ENCODE measurements at regions not wholly inside any gene's neighbourhood (a gene's known extent, or its start where the extent isn't known, plus 50 kb on each side); places are given as distances from the start of the nearest gene placed in this dataset.

- no peak overlapping the region for H3K4me2 ChIP-seq (ENCODE audit: low read length)
- no peaks in the 10 kb centered on the region for H3K36me3 ChIP-seq (ENCODE audit: insufficient read depth, low read length)
- no peak overlapping the region for H3K9ac ChIP-seq (ENCODE audit: low read length)
- no peaks in the 10 kb centered on the region for H3K9me3 ChIP-seq (ENCODE audit: insufficient read depth, low read depth, low read length)
- FAIRE-seq (no peak), DNase-seq (ENCODE audit: low read depth) (no peak)
- no peak overlapping the region for H3K27ac ChIP-seq (ENCODE audit: low read depth, low read length)
- no peak overlapping the region for H3K27ac Mint-ChIP-seq (ENCODE audit: unreplicated experiment)
- no peak overlapping the region for H2AFZ ChIP-seq (ENCODE audit: low read depth, low read length)
- no peak for TF ChIP-seq EZH2 (IDR thresholded peaks at IDR 0.05; ENCODE audit: insufficient read depth, low read length)
- no peak for TF ChIP-seq CTCF (IDR thresholded peaks at IDR 0.05; ENCODE audit: insufficient read depth, low read depth, low read length)
- no peaks in the 10 kb centered on the region for H3K27me3 ChIP-seq (ENCODE audit: insufficient read depth, low read length)
- no peaks in the 10 kb centered on the region for H3K36me3 Mint-ChIP-seq (ENCODE audit: low read depth, unreplicated experiment)
- no peaks in the 10 kb centered on the region for H3K9me3 Mint-ChIP-seq (ENCODE audit: unreplicated experiment)
- H3K4me3 ChIP-seq (ENCODE audit: insufficient read depth, low read depth, low read length) = no peak overlapping the region
- H3K4me1 Mint-ChIP-seq (ENCODE audit: low read depth, unreplicated experiment) = no peaks in the 10 kb centered on the region
- no peaks in the 10 kb centered on the region for H3K79me2 ChIP-seq (ENCODE audit: insufficient read depth, low read length)
- H3K4me1 ChIP-seq (ENCODE audit: insufficient read depth, low read length) = no peaks in the 10 kb centered on the region
- no peak overlapping the region for H3K4me3 Mint-ChIP-seq (ENCODE audit: unreplicated experiment)
- H3K27me3 Mint-ChIP-seq (ENCODE audit: low read depth, unreplicated experiment) = peaks cover 9% of the 10 kb centered on the region
- H4K20me1 ChIP-seq (ENCODE audit: insufficient read depth, low read length) = no peaks in the 10 kb centered on the region
Measured at GRCh38 chr2:122512091-122512490, 756.6 kb downstream of the TSN start.

- Histone ChIP-seq H2AFZ (ENCODE audit: low read depth, low read length) (no peak overlapping the region), H3K27ac (ENCODE audit: low read depth, low read length) (no peak overlapping the region), H3K4me2 (ENCODE audit: low read length) (no peak overlapping the region), H3K9ac (ENCODE audit: low read length) (no peak overlapping the region), H3K27me3 (ENCODE audit: insufficient read depth, low read length) (no peaks in the 10 kb centered on the region), H3K4me3 (ENCODE audit: insufficient read depth, low read depth, low read length) (no peak overlapping the region), H3K36me3 (ENCODE audit: insufficient read depth, low read length) (no peaks in the 10 kb centered on the region), H3K4me1 (ENCODE audit: insufficient read depth, low read length) (no peaks in the 10 kb centered on the region), H4K20me1 (ENCODE audit: insufficient read depth, low read length) (no peaks in the 10 kb centered on the region), H3K79me2 (ENCODE audit: insufficient read depth, low read length) (no peaks in the 10 kb centered on the region), H3K9me3 (ENCODE audit: insufficient read depth, low read depth, low read length) (no peaks in the 10 kb centered on the region)
- Mint-ChIP-seq H3K36me3 (ENCODE audit: low read depth, unreplicated experiment) (no peaks in the 10 kb centered on the region), H3K4me3 (ENCODE audit: unreplicated experiment) (no peak overlapping the region), H3K4me1 (ENCODE audit: low read depth, unreplicated experiment) (peaks cover 3% of the 10 kb centered on the region), H3K27me3 (ENCODE audit: low read depth, unreplicated experiment) (peaks cover 5% of the 10 kb centered on the region), H3K9me3 (ENCODE audit: unreplicated experiment) (no peaks in the 10 kb centered on the region), H3K27ac (ENCODE audit: unreplicated experiment) (no peak overlapping the region)
- FAIRE-seq = no peak
- DNase-seq (ENCODE audit: low read depth) = no peak
- no peak for TF ChIP-seq EZH2 (IDR thresholded peaks at IDR 0.05; ENCODE audit: insufficient read depth, low read length)
- no peak for TF ChIP-seq CTCF (IDR thresholded peaks at IDR 0.05; ENCODE audit: insufficient read depth, low read depth, low read length)
Measured at GRCh38 chr2:122514451-122514996, 759.1 kb downstream of the TSN start.

GRCh38 chr2:122515731-122516290 is 760.4 kb downstream of the TSN start:
- no peaks in the 10 kb centered on the region for H3K27me3 ChIP-seq (ENCODE audit: insufficient read depth, low read length)
- Mint-ChIP-seq H3K4me1 (ENCODE audit: low read depth, unreplicated experiment) (peaks cover 6% of the 10 kb centered on the region), H3K27ac (ENCODE audit: unreplicated experiment) (no peak overlapping the region), H3K27me3 (ENCODE audit: low read depth, unreplicated experiment) (peaks cover 2% of the 10 kb centered on the region), H3K36me3 (ENCODE audit: low read depth, unreplicated experiment) (no peaks in the 10 kb centered on the region), H3K4me3 (ENCODE audit: unreplicated experiment) (no peak overlapping the region), H3K9me3 (ENCODE audit: unreplicated experiment) (no peaks in the 10 kb centered on the region)
- H3K4me2 ChIP-seq (ENCODE audit: low read length) = no peak overlapping the region
- H3K4me3 ChIP-seq (ENCODE audit: insufficient read depth, low read depth, low read length) = no peak overlapping the region
- no peak overlapping the region for H3K27ac ChIP-seq (ENCODE audit: low read depth, low read length)
- no peak overlapping the region for H2AFZ ChIP-seq (ENCODE audit: low read depth, low read length)
- no peaks in the 10 kb centered on the region for H4K20me1 ChIP-seq (ENCODE audit: insufficient read depth, low read length)
- FAIRE-seq = no peak
- no peaks in the 10 kb centered on the region for H3K36me3 ChIP-seq (ENCODE audit: insufficient read depth, low read length)
- H3K4me1 ChIP-seq (ENCODE audit: insufficient read depth, low read length) = no peaks in the 10 kb centered on the region
- H3K9me3 ChIP-seq (ENCODE audit: insufficient read depth, low read depth, low read length) = no peaks in the 10 kb centered on the region
- H3K79me2 ChIP-seq (ENCODE audit: insufficient read depth, low read length) = no peaks in the 10 kb centered on the region
- no peak for TF ChIP-seq CTCF (IDR thresholded peaks at IDR 0.05; ENCODE audit: insufficient read depth, low read depth, low read length)
- TF ChIP-seq EZH2 (IDR thresholded peaks at IDR 0.05; ENCODE audit: insufficient read depth, low read length) = no peak
- no peak for DNase-seq (ENCODE audit: low read depth)
- H3K9ac ChIP-seq (ENCODE audit: low read length) = no peak overlapping the region
